Uterus (tissue), 2 donors: ENCODE measurements at regions not wholly inside any gene's neighbourhood (a gene's known extent, or its start where the extent isn't known, plus 50 kb on each side); places are given as distances from the start of the nearest gene placed in this dataset.

Experiments used
- POLR2A ChIP-seq, 2 donors: fragments of 450-650 bp; IDR thresholded peaks; one replicate each; pipeline ENCODE4 v1.6.1; 2016; ENCODE audit warnings: antibody characterized with exemption in 2 of 2, mild to moderate bottlenecking in 1 of 2, moderate library complexity in 1 of 2
- TF ChIP-seq, protein P1 (sequence below), 4 experiments: fragments of 200-600 bp in 2 of 4; fragments of 450-650 bp in 2 of 4; sonication (generic) in 2 of 4; IDR thresholded peaks; one replicate each; pipeline ENCODE4 v1.5.1; 2016 to 2019; ENCODE audit warnings: antibody characterized with exemption in 4 of 4, mild to moderate bottlenecking in 2 of 4, moderate library complexity in 1 of 4

DNA sequence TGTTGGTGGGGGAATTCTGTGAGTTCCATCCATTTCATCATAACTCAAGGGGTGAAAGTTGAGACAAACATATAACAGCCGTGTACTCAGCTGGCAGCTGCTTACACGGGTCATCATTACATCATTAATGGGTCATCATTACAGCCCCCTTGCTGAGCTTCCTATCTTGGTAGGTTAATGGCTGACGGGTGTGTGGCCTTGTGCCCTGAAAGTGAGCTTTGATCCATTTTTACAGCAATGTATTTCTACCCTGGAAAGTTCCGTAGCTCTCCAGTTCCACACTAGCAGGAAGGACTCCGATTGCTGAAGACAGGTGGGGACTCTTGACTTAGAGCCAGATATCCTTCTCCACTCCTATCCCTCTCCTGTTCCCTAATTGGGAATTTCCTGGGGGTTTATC lies 105.2 kb upstream of the DLX2 start:
- TF ChIP-seq, protein P1, sequence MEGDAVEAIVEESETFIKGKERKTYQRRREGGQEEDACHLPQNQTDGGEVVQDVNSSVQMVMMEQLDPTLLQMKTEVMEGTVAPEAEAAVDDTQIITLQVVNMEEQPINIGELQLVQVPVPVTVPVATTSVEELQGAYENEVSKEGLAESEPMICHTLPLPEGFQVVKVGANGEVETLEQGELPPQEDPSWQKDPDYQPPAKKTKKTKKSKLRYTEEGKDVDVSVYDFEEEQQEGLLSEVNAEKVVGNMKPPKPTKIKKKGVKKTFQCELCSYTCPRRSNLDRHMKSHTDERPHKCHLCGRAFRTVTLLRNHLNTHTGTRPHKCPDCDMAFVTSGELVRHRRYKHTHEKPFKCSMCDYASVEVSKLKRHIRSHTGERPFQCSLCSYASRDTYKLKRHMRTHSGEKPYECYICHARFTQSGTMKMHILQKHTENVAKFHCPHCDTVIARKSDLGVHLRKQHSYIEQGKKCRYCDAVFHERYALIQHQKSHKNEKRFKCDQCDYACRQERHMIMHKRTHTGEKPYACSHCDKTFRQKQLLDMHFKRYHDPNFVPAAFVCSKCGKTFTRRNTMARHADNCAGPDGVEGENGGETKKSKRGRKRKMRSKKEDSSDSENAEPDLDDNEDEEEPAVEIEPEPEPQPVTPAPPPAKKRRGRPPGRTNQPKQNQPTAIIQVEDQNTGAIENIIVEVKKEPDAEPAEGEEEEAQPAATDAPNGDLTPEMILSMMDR (IDR thresholded peaks at IDR 0.05): no peak
- TF ChIP-seq POLR2A (IDR thresholded peaks at IDR 0.05): no peak
